GM18909 (cell line): ENCODE measurements at regions not wholly inside any gene's neighbourhood (a gene's known extent, or its start where the extent isn't known, plus 50 kb on each side); places are given as distances from the start of the nearest gene placed in this dataset.

Experiments
- ATAC-seq: cut with Tn5 transposase; IDR thresholded peaks from one replicate; pipeline ENCODE4 v1.9.1; 2021; ENCODE audit warnings: mild to moderate bottlenecking; ENCODE audit not compliant: unreplicated experiment, poor library complexity

DNA sequence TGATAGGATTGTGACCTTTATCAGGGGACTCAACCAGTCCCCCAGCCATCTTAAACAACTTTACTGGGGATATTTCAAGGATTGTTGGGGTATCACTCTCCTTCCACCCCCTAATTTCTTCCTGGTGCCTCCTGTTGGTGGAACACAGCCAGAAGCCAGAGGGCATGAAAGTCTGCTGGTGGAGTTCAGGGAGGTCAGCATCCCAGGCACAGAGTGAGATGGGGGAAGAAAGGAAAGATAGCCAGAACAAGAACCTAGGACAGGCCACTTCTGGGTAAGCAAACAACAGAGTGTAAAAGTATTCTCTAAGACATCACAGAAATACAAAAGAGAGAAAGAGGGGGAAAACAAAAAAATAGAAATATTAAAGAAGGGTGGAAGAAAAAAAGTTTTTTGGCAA lies 101.8 kb downstream of the SPRY2 start:
- no peak for ATAC-seq

- ATAC-seq, result no peak
Observed at GRCh38 chr13:80237646-80238045, 103.3 kb downstream of the SPRY2 start.

DNA sequence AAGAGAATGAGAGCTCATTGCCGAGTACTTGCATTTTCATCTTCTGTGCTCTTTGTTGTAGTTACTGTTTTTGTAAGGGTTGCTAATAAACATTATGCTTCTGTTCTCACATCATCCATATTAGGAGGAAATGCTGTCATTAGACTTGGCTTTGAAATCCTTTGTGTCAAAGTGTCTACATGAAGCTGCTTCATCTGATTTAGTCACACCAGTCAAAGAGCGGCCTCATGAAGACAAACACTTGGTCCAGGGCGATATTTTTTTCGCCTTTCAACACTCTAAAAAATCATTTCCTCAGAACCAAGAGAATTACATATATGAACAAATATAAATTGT lies 105.0 kb downstream of the SPRY2 start:
- peak; percentile 18 for ATAC-seq

- peak; percentile 95 for ATAC-seq
Observed at GRCh38 chr13:80235166-80235966, 105.6 kb downstream of the SPRY2 start.

- ATAC-seq, result no peak
Observed at GRCh38 chr13:80227645-80228044, 113.3 kb downstream of the SPRY2 start.

DNA sequence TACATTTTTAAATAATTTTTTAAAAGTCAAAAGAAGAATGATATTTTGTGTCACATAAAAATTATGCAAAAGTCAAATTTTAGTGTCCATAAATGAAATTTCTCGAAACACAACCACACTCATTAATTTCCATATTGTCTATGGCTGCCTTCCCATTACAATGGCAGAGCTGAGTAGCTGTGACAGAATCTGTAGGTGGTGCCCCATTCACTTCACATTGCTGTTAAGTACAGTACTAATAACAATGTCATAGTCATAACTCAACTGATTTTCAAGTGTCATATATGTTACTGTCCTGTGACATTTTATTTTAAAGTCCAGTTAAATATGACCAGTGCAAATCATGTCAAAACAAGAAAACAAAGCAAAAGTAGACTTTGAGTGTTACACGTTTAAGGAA lies 114.3 kb downstream of the SPRY2 start:
- no peak for ATAC-seq

DNA sequence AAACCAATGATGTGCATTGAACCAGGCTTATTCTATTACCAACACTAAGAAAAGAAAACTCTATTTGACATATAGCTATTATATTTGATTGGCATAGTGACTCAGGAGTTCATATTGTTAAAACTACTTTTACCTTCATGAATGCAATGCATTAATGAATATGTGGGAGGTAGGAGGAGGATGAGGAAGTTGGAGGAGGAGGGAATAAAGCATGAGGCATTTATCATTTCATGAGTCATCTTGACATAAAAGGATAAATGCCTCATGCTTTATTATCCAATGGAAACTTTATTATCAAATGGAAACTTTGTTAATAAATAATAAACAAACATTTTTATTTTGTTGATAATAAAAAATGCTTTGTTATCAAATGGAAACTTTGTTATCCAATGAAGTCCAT lies 116.5 kb downstream of the SPRY2 start:
- no peak for ATAC-seq

- ATAC-seq, result no peak
Observed at GRCh38 chr13:80217614-80218456, 123.1 kb downstream of the SPRY2 start.

GRCh38 chr13:80215368-80215767 lies 125.6 kb downstream of the SPRY2 start:
- no peak for ATAC-seq

- no peak for ATAC-seq
Observed at GRCh38 chr13:80214521-80214991, 126.4 kb downstream of the SPRY2 start.

DNA sequence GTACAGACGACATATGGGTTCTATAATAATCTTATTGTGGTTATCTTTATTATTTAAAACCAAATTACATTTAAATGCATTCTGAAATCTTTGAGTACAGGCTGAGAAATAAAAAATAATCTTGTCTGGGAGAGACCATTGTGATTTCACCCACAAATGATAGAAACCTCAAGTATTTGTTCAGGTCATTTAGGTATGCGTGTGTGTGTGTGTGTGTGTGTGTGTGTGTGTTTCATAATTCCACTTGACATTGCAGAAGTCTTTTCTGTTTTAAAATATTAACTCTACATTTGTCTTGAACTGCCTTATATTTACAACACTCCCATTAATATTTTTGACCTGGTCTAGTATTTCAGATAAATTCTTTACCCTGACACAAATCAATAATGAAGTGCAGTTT lies 126.9 kb downstream of the SPRY2 start:
- no peak for ATAC-seq

- ATAC-seq, result no peak
Observed at GRCh38 chr13:80213201-80213600, 127.7 kb downstream of the SPRY2 start.

DNA sequence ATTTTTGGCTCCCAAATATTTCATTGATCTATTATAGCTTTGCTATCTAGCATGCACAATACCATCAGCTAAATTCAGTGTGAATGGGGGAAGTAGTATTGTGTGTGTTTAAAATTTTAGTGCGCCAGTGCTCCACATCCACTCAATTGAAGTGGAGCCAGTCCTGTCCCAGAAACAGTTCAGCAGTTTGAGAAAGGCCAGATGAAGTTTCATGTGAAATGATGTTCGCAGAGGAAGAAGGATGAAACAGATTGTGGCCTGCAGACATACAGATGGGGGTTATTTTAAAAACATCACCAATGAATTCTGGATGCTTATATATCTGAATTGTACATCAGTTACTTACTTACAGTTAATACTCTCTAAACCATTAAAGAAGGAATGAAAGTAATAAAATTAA lies 129.4 kb downstream of the SPRY2 start:
- ATAC-seq, result no peak

- ATAC-seq, result no peak
Observed at GRCh38 chr13:80204642-80205041, 136.3 kb downstream of the SPRY2 start.

- ATAC-seq, result no peak
Observed at GRCh38 chr13:80203496-80203895, 137.4 kb downstream of the SPRY2 start.

DNA sequence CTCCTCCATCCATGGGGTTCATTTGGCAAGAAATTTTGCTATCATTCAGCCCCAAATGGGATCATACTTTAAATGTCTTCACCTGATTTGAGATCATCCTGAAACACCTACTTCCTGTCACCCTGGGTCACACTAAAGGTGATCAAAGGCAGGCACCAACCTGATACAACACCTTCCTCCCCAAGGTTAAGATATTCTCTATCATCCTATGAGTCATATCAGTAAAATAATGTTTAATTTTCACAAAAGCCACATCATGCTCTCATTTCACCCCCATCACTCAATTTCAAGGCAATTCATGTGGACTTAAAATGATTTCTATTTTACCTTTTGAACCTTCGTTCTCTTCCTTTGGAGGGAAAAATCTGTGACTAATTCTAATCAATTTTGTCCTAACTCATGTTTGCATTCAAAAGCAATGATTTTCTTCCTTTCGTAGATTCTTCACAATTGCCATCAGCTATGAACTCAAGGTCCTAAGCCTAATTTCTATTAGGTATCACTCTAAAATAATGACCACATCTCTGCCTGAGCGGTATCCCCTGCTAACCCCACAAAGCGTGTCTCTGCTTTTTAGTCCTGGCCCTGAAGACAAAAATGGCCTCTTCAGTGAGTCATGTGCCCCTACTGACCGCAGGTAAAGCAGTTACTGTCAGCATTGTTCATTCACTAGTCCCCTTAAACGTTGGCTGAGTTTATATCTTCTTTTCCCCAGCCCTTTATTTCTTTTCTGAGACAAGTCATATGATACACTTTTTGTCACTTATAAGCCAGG lies 139.0 kb downstream of the SPRY2 start:
- ATAC-seq, result no peak

- no peak for ATAC-seq
Observed at GRCh38 chr13:80199585-80200292, 141.2 kb downstream of the SPRY2 start.

DNA sequence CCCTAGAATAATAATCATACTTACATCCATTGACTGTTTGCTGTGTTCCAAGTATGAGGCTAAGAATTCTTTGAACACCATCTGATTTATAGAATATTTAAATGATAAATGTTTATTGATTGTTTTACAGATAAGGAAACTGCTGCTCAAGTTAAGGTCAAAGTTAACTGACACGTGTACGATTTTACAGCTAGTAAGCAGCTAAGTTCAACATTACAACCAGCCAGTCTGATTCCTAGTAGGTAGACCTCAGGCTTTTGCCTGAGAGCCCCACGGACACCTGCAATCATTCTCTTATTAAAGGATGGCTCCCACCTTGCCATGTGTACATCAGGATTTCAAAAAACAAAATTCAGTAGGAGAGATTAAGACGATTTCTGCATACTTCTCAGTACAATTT lies 141.9 kb downstream of the SPRY2 start:
- ATAC-seq, result no peak

DNA sequence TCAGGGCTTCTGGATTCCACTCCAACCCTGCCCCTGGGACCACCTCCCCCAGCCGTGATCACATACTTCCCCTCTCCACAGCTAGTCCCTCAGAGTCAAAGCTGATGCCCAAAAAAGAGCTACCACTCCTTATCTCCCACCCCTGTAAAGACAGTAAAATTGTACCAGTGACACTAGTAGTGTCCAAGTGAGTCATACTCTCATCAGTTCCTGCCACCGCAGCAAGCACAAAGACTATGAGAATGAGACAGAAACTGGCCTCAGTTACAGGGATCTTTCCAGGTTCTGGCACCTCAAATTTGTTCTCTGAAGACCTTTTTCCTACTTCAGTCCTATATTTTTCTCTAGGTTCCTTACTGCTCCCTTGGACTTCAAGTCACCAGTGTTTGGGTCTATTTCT lies 144.2 kb downstream of the SPRY2 start:
- no peak for ATAC-seq

DNA sequence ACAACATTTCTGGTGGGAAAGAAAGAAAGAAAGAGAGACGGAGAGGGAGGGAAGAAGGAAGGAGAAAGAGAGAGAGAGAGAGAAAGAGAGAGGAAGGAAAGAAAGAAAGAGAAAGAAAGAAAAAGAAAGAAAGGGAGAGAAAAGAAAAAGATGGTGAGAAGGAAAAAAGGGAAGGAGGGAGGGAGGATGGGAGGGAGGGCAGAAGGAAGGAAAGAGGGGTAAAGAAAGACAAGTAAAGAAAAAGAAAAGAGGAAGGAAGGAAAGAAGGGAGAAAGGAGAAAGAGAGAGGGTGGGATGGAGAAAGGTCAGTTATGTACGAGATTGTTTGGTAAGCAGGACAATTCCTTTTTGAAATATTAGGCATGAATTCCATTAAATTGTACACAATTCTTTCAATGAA lies 145.3 kb downstream of the SPRY2 start:
- no peak for ATAC-seq
